ENCODE measurements at regions not wholly inside any gene's neighbourhood (a gene's known extent, or its start where the extent isn't known, plus 50 kb on each side); places are given as distances from the start of the nearest gene placed in this dataset.

DNA sequence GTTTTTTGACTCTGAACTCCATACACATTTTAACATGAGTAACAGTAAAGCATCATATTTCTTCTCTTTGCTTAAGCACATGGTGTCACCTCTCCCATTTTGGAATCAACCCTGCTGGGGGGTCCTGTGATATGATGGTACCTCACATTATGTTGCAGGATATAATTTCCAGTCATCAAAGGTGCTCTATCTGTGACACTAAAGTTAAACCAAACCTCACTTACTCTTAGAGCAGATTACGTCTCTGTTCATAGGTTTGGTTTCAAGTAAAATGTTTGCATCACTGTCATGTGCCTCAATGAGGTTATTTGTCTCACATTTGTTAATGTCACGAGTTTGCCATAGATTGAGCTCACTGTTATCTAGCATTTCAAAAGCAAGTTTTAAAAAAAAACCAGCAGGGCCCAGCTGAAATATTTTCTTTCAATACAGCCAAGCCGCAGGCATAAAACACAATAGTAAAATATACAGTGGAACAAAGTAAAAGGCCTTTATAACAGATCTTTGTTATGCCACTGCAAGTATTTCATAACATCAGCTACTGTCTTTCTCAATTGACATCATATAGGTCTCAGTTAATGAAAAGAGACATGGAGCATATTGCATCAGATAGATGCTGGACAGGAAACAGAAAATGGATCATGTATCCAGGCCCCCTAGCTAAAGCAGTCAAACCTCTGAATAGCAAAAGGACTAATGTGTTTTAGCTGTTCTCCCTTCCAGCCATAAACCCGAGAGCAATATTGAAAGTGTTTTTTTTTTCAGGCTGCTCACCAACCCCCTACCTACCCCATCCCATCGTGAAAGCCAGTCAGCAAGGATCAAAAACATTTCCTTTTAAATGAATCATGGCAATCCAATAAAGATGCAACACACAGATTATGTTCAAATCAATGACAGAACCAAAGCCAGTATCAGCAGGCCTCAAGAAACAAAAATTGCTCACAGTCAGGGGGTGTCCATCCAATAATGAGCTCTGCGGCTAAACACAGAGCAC, 182.1 kb upstream of the ITGA1 start:
- Mint-ChIP-seq H3K4me1 (ENCODE audit: unreplicated experiment) (no peaks in the 10 kb centered on the region), H3K4me3 (ENCODE audit: unreplicated experiment) (no peak overlapping the region), H3K9me3 (ENCODE audit: unreplicated experiment) (no peaks in the 10 kb centered on the region), H3K27ac (ENCODE audit: unreplicated experiment) (no peak overlapping the region), H3K27me3 (ENCODE audit: unreplicated experiment) (no peaks in the 10 kb centered on the region), H3K36me3 (ENCODE audit: low read depth, unreplicated experiment) (no peaks in the 10 kb centered on the region)
- DNase-seq (ENCODE audit: low spot score): no peak
- TF ChIP-seq, protein P1, sequence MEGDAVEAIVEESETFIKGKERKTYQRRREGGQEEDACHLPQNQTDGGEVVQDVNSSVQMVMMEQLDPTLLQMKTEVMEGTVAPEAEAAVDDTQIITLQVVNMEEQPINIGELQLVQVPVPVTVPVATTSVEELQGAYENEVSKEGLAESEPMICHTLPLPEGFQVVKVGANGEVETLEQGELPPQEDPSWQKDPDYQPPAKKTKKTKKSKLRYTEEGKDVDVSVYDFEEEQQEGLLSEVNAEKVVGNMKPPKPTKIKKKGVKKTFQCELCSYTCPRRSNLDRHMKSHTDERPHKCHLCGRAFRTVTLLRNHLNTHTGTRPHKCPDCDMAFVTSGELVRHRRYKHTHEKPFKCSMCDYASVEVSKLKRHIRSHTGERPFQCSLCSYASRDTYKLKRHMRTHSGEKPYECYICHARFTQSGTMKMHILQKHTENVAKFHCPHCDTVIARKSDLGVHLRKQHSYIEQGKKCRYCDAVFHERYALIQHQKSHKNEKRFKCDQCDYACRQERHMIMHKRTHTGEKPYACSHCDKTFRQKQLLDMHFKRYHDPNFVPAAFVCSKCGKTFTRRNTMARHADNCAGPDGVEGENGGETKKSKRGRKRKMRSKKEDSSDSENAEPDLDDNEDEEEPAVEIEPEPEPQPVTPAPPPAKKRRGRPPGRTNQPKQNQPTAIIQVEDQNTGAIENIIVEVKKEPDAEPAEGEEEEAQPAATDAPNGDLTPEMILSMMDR (IDR thresholded peaks at IDR 0.05; ENCODE audit: unreplicated experiment): no peak

DNA sequence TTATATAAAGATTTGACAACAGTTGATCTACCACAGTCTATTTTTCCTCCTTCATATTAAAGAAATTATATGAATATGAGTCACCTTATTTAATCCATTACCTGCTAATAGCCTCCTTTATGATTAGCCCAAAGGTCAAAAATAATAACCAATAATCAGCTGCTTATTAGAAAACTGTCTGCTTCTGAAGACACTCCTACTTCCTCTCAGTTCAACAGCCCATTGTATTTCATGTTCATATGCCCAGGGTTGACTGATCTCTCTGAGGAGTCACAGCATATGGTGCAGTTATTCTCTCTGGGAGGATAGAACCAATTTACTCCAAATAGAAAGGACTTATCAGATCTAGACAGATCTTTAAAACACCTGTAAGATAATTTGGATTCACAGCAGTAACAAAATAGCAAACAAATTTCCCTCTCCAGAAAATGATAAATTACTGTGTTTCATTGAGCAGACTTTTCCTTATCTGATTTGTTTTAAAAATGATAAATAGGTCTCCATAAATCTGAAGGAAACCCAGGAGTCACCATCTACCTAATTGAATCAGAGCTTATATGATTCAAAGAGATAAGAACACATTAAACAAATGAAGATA, 180.4 kb upstream of the ITGA1 start:
- Mint-ChIP-seq H3K4me1 (ENCODE audit: unreplicated experiment) (no peaks in the 10 kb centered on the region), H3K27me3 (ENCODE audit: unreplicated experiment) (no peaks in the 10 kb centered on the region)

DNA sequence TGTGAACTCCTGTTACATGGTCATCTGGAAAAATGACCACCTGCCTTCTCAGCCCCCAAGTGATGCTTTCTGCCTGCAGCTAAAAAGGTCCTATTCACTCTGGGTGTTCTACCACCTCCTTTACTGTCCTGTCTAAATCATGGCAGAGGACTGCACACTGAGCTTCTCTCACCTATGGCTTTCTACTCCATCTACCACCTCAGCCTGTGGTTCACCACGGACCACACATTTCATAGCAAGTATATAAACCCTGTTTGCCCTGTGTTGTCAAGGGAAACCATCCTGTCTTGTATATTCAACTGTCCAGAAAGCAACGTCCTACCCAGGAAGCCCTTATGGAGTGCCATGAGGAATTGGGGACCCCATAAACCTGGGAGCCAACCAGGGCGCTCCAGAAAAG, 167.4 kb upstream of the ITGA1 start:
- TF ChIP-seq, protein P1 (IDR thresholded peaks at IDR 0.05; ENCODE audit: unreplicated experiment): no peak
- Mint-ChIP-seq H3K4me3 (ENCODE audit: unreplicated experiment) (no peak overlapping the region), H3K36me3 (ENCODE audit: low read depth, unreplicated experiment) (no peaks in the 10 kb centered on the region), H3K9me3 (ENCODE audit: unreplicated experiment) (no peaks in the 10 kb centered on the region), H3K27me3 (ENCODE audit: unreplicated experiment) (no peaks in the 10 kb centered on the region), H3K27ac (ENCODE audit: unreplicated experiment) (no peak overlapping the region), H3K4me1 (ENCODE audit: unreplicated experiment) (no peaks in the 10 kb centered on the region)
- DNase-seq (ENCODE audit: low spot score): no peak

More for the DNA sequence above, 180.4 kb upstream of the ITGA1 start:
- Mint-ChIP-seq H3K27ac (ENCODE audit: unreplicated experiment) (no peak overlapping the region), H3K36me3 (ENCODE audit: low read depth, unreplicated experiment) (no peaks in the 10 kb centered on the region), H3K4me3 (ENCODE audit: unreplicated experiment) (no peak overlapping the region), H3K9me3 (ENCODE audit: unreplicated experiment) (no peaks in the 10 kb centered on the region)
- DNase-seq (ENCODE audit: low spot score): no peak
- TF ChIP-seq, protein P1 (IDR thresholded peaks at IDR 0.05; ENCODE audit: unreplicated experiment): no peak

DNA sequence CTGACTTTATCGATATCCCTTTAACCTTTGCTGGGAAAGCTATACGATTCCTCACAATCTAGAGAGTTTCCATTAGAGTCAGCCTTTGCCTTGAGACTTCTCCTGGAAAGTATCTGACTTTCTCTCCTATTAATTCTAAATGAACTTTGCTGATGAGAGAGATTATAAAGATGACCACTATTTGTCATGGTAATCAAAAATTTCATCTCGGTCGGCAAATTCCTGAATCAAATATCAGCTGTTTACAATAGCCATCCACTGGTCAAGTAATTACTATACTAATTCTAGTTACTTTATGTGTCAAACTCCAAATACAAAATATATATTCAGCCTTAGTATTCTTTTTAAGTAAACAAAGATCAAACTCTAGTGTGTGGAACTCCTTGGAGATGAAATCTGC, 164.4 kb upstream of the ITGA1 start:
- no peak overlapping the region for H3K4me3 Mint-ChIP-seq (ENCODE audit: unreplicated experiment)
- H3K4me1 Mint-ChIP-seq (ENCODE audit: unreplicated experiment): no peaks in the 10 kb centered on the region
- no peaks in the 10 kb centered on the region for H3K27me3 Mint-ChIP-seq (ENCODE audit: unreplicated experiment)
- no peaks in the 10 kb centered on the region for H3K36me3 Mint-ChIP-seq (ENCODE audit: low read depth, unreplicated experiment)
- H3K9me3 Mint-ChIP-seq (ENCODE audit: unreplicated experiment): no peaks in the 10 kb centered on the region
- H3K27ac Mint-ChIP-seq (ENCODE audit: unreplicated experiment): no peak overlapping the region
- TF ChIP-seq, protein P1 (IDR thresholded peaks at IDR 0.05; ENCODE audit: unreplicated experiment): no peak
- no peak for DNase-seq (ENCODE audit: low spot score)

DNA sequence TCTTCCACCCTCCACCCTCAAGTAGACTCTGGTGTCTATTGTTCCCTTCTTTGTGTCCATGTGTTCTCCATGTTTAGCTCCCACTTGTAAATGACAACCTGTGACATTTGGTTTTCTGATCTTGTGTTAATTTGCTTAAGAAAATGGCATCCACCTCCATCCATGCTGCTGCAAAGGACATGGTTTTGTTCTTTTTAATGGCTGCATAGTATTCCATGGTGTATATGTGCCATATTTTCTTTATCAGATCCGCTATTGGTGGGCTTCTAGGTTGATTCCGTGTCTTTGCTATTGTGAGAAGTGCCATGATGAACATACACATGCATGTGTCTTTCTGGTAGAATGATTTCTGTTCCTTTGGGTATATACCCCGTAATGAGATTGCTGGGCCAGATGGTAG, 163.4 kb upstream of the ITGA1 start:
- Mint-ChIP-seq H3K4me1 (ENCODE audit: unreplicated experiment) (no peaks in the 10 kb centered on the region), H3K27ac (ENCODE audit: unreplicated experiment) (no peak overlapping the region), H3K4me3 (ENCODE audit: unreplicated experiment) (no peak overlapping the region), H3K36me3 (ENCODE audit: low read depth, unreplicated experiment) (no peaks in the 10 kb centered on the region), H3K27me3 (ENCODE audit: unreplicated experiment) (no peaks in the 10 kb centered on the region), H3K9me3 (ENCODE audit: unreplicated experiment) (no peaks in the 10 kb centered on the region)
- no peak for DNase-seq (ENCODE audit: low spot score)
- TF ChIP-seq, protein P1 (IDR thresholded peaks at IDR 0.05; ENCODE audit: unreplicated experiment): no peak

Data from endothelial cell (in vitro differentiated cells).